Transverse colon (tissue), 4 donors: ENCODE measurements at regions not wholly inside any gene's neighbourhood (a gene's known extent, or its start where the extent isn't known, plus 50 kb on each side); places are given as distances from the start of the nearest gene placed in this dataset.

Experiments
- DNase-seq: peaks from one replicate; pipeline ENCODE4 v3.0.0-alpha.2; 2019
- H3K27ac ChIP-seq, 4 donors: fragments of 200-600 bp; sonication (generic); 2 replicates each; pipeline ENCODE4 v1.5.1; 2016 to 2018; ENCODE audit warnings: inconsistent platforms in 4 of 4
- H3K27me3 ChIP-seq: fragments of 200-600 bp; sonication (generic); 2 replicates; pipeline ENCODE4 v1.5.1; 2017; ENCODE audit warnings: inconsistent platforms
- H3K36me3 ChIP-seq, 4 donors: fragments of 200-600 bp; sonication (generic); 2 replicates each; pipeline ENCODE4 v1.5.1; 2017 to 2019; ENCODE audit warnings: inconsistent platforms in 4 of 4
- H3K4me1 ChIP-seq, 4 donors: fragments of 200-600 bp; sonication (generic); 2 replicates each; pipeline ENCODE4 v1.5.1; 2017 to 2020; ENCODE audit warnings: inconsistent platforms in 4 of 4
- H3K4me3 ChIP-seq, 4 donors: fragments of 200-600 bp; sonication (generic); 1 replicate in 1 of 4; 2 replicates in 3 of 4; pipeline versions ENCODE4 v1.5.1 to v1.6.1; 2017 to 2019; ENCODE audit warnings: inconsistent platforms in 4 of 4
- H3K9me3 ChIP-seq, 2 donors: fragments of 200-600 bp; sonication (generic); 2 replicates each; pipeline ENCODE4 v1.5.1; 2017 to 2019; ENCODE audit warnings: inconsistent platforms in 2 of 2
- CTCF ChIP-seq, 5 experiments: fragments of 200-600 bp in 3 of 5; fragments of 450-650 bp in 2 of 5; sonication (generic) in 3 of 5; IDR thresholded peaks; 1 replicate in 2 of 5; 2 replicates in 3 of 5; pipeline ENCODE4 v1.5.1; 2016 to 2017; ENCODE audit warnings: antibody characterized with exemption in 5 of 5, inconsistent platforms in 3 of 5, mild to moderate bottlenecking in 2 of 5, moderate library complexity in 1 of 5
- EP300 ChIP-seq: sonication (generic); formaldehyde crosslinking; IDR thresholded peaks from one replicate; pipeline ENCODE4 v1.6.1; 2017; ENCODE audit warnings: antibody characterized with exemption, low read depth
- POLR2A ChIP-seq: fragments of 450-650 bp; IDR thresholded peaks from one replicate; pipeline ENCODE4 v1.6.1; 2016; ENCODE audit warnings: antibody characterized with exemption, mild to moderate bottlenecking, moderate library complexity
- POLR2AphosphoS5 ChIP-seq, 3 donors: sonication (generic); formaldehyde crosslinking; IDR thresholded peaks; one replicate each; pipeline ENCODE4 v1.6.1; 2016; ENCODE audit warnings: antibody characterized with exemption in 3 of 3
- WGBS, 2 donors: methylation state at CpG; one replicate each; pipeline ENCODE4 v1.1.5; 2018; ENCODE audit warnings: low coverage in 1 of 2; 5-methylcytosine and 5-hydroxymethylcytosine counted together
- in situ Hi-C, 4 donors: fragments of 200-750 bp; cut with MboI; loops; one replicate each; pipeline versions ENCODE4 v1.15.0 to v1.15.1; 2017; ENCODE audit warnings: low sequenced_read_pairs in 3 of 4, low pct_ligation_motif_present in 1 of 4, low pct_unique_long_range_greater_than_20kb in 1 of 4
- intact Hi-C: fragments of 100-400 bp; cut with DNase I; formaldehyde crosslinking; loops from one replicate; pipeline ENCODE4 v1.15.1; 2023; ENCODE audit warnings: low total_unique reads

- Histone ChIP-seq H3K27ac (no peak overlapping the region), H3K27me3 (no peaks in the 10 kb centered on the region), H3K9me3 (no peaks in the 10 kb centered on the region), H3K4me1 (no peaks in the 10 kb centered on the region), H3K4me3 (no peak overlapping the region), H3K36me3 (no peaks in the 10 kb centered on the region)
- intact Hi-C loops: no loop called here
- DNase-seq: no peak
- in situ Hi-C loops: no loop called here
- TF ChIP-seq EP300: no peak
- 29 to 68% methylated on average over 1 to 2 of the region's 2 CpGs for WGBS, 2 donors
Observed at GRCh38 chr6:130598021-130598989, 228.9 kb upstream of the SMLR1 start.

- Histone ChIP-seq H3K36me3 (no peaks in the 10 kb centered on the region), H3K4me1 (no peaks in the 10 kb centered on the region), H3K4me3 (no peak overlapping the region), H3K27me3 (no peaks in the 10 kb centered on the region), H3K9me3 (no peaks in the 10 kb centered on the region), H3K27ac (no peak overlapping the region)
- intact Hi-C loops (no loop called here), in situ Hi-C loops (no loop called here)
- 92 to 93% methylated on average over 2 of the region's 2 CpGs for WGBS, 2 donors
- no peak for TF ChIP-seq POLR2AphosphoS5 (IDR thresholded peaks at IDR 0.05)
- DNase-seq: no peak
Observed at GRCh38 chr6:130600880-130601341, 226.3 kb upstream of the SMLR1 start.

GRCh38 chr6:130602151-130602770 lies 224.9 kb upstream of the SMLR1 start:
- TF ChIP-seq CTCF (IDR thresholded peaks at IDR 0.05): no peak
- TF ChIP-seq EP300: no peak
- no peak for TF ChIP-seq POLR2AphosphoS5 (IDR thresholded peaks at IDR 0.05)
- TF ChIP-seq POLR2A: no peak
- Histone ChIP-seq H3K4me3 (no peak overlapping the region), H3K27ac (no peak overlapping the region), H3K9me3 (no peaks in the 10 kb centered on the region), H3K4me1 (no peaks in the 10 kb centered on the region), H3K27me3 (no peaks in the 10 kb centered on the region), H3K36me3 (no peaks in the 10 kb centered on the region)
- DNase-seq: no peak
- intact Hi-C loops (no loop called here), in situ Hi-C loops (no loop called here)
- 50 to 57% methylated on average over 7 to 8 of the region's 8 CpGs for WGBS, 2 donors

- intact Hi-C loops: no loop called here
- Histone ChIP-seq H3K36me3 (no peaks in the 10 kb centered on the region), H3K4me3 (no peak overlapping the region), H3K27ac (no peak overlapping the region), H3K9me3 (no peaks in the 10 kb centered on the region), H3K27me3 (no peaks in the 10 kb centered on the region), H3K4me1 (no peaks in the 10 kb centered on the region)
- WGBS, 2 donors: 89% methylated on average over 3 of the region's 3 CpGs; no CpG with 5 or more reads in 1 of the 2 donors
- TF ChIP-seq POLR2A (no peak), POLR2AphosphoS5 (IDR thresholded peaks at IDR 0.05) (no peak), EP300 (no peak), CTCF (IDR thresholded peaks at IDR 0.05) (no peak)
- no peak for DNase-seq
- in situ Hi-C loops: no loop called here
Observed at GRCh38 chr6:130603391-130603790, 223.8 kb upstream of the SMLR1 start.

- DNase-seq: no peak
- TF ChIP-seq POLR2AphosphoS5 (IDR thresholded peaks at IDR 0.05): no peak
- no peak for TF ChIP-seq CTCF (IDR thresholded peaks at IDR 0.05)
- no peak for TF ChIP-seq POLR2A
- no peak for TF ChIP-seq EP300
- in situ Hi-C loops: no loop called here
- H3K27ac ChIP-seq: no peak overlapping the region
- H3K9me3 ChIP-seq: no peaks in the 10 kb centered on the region
- no peaks in the 10 kb centered on the region for H3K36me3 ChIP-seq
- no peak overlapping the region for H3K4me3 ChIP-seq
- intact Hi-C loops: no loop called here
- H3K4me1 ChIP-seq: no peaks in the 10 kb centered on the region
- WGBS, 2 donors: 67 to 69% methylated on average over 2 of the region's 2 CpGs
- no peaks in the 10 kb centered on the region for H3K27me3 ChIP-seq
Observed at GRCh38 chr6:130604841-130605399, 222.3 kb upstream of the SMLR1 start.
